GM10248 (cell line): ENCODE measurements at regions not wholly inside any gene's neighbourhood (a gene's known extent, or its start where the extent isn't known, plus 50 kb on each side); places are given as distances from the start of the nearest gene placed in this dataset.

Source experiments
- CTCF ChIA-PET: fragments of 300-600 bp; sonication (Branson Sonifier 250); formaldehyde crosslinking; extraction: SDS; loops from one replicate; lab custom pipeline; 2021; ENCODE audit warnings: antibody characterized with exemption; lab: Yijun Ruan, JAX
- POLR2A ChIA-PET: fragments of 350-650 bp; sonication (Branson Sonifier 250); formaldehyde crosslinking; extraction: SDS; loops from one replicate; lab custom pipeline; 2020; ENCODE audit warnings: antibody characterized with exemption; lab: Yijun Ruan, JAX
- DNase-seq: peaks from one replicate; pipeline ENCODE4 v3.0.0; 2012; ENCODE audit errors: extremely low spot score
- TF ChIP-seq, protein P1 (sequence below): IDR thresholded peaks from 2 replicates; pipeline ENCODE4 v1.5.1; 2012; ENCODE audit warnings: mild to moderate bottlenecking, low read depth; ENCODE audit errors: extremely low read depth, missing control alignments, control extremely low read depth

DNA sequence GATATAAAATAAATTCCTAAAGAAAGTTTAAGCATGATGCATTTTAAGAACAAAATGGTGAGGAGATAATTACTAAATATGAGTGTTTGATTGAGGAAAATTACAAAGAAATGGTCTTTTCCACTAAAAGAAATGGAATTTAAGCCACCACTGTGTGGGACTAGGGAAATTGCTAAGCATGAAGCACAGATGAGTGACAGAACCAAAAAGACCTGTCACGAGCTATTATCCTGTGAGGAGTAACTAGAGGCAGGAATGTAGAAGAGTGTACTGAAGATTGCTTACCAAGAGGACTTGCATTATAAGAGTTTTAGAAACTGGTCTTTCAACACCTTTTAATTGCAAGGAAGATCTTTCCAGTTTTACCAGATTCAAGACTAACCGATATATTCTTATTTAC is 193.6 kb upstream of the PRR16 start:
- ChIA-PET CTCF (interaction anchor here (1.2 to 1.3 kb wide), 2 partner anchors 18 to 35 kb away, joined by 3 read pairs; no protein-coding TSS in a partner anchor), POLR2A (no interaction called here)

GRCh38 chr5:120293796-120294195 is 170.3 kb upstream of the PRR16 start:
- POLR2A ChIA-PET: no interaction called here
- CTCF ChIA-PET: no interaction called here
- no peak for DNase-seq
- TF ChIP-seq, protein P1, sequence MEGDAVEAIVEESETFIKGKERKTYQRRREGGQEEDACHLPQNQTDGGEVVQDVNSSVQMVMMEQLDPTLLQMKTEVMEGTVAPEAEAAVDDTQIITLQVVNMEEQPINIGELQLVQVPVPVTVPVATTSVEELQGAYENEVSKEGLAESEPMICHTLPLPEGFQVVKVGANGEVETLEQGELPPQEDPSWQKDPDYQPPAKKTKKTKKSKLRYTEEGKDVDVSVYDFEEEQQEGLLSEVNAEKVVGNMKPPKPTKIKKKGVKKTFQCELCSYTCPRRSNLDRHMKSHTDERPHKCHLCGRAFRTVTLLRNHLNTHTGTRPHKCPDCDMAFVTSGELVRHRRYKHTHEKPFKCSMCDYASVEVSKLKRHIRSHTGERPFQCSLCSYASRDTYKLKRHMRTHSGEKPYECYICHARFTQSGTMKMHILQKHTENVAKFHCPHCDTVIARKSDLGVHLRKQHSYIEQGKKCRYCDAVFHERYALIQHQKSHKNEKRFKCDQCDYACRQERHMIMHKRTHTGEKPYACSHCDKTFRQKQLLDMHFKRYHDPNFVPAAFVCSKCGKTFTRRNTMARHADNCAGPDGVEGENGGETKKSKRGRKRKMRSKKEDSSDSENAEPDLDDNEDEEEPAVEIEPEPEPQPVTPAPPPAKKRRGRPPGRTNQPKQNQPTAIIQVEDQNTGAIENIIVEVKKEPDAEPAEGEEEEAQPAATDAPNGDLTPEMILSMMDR: no peak

More for the DNA sequence above, 193.6 kb upstream of the PRR16 start:
- TF ChIP-seq, protein P1: no peak
- DNase-seq: no peak

DNA sequence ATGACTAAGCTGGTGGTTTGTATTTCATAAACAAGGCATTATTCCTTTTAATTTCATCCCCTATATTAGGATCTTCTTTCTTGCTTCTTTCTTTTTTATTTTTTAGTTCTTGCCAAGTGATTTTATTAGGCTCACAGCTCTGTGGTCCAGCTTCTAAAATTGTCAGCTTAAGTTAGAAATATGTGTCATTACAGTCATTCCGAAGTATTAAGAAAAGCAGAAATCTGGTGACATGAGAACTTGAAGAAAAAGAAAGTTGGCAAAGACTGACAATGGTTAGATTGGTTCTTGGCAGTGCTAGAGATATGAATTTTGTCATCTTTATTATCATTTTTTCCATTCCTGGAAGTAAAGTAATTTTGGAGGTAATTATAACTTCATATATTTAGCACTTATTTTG is 166.5 kb upstream of the PRR16 start:
- ChIA-PET CTCF (no interaction called here), POLR2A (no interaction called here)
- TF ChIP-seq, protein P1: no peak
- DNase-seq: no peak

GRCh38 chr5:120298981-120299380 is 165.1 kb upstream of the PRR16 start:
- TF ChIP-seq, protein P1: no peak
- CTCF ChIA-PET: no interaction called here

GRCh38 chr5:120304663-120305062 is 159.4 kb upstream of the PRR16 start:
- DNase-seq: no peak
- ChIA-PET CTCF (no interaction called here), POLR2A (no interaction called here)
- TF ChIP-seq, protein P1: no peak

More at GRCh38 chr5:120298981-120299380, 165.1 kb upstream of the PRR16 start:
- DNase-seq: no peak
- POLR2A ChIA-PET: no interaction called here

GRCh38 chr5:120306303-120306702 is 157.8 kb upstream of the PRR16 start:
- CTCF ChIA-PET: no interaction called here
- DNase-seq: no peak
- TF ChIP-seq, protein P1: no peak
- POLR2A ChIA-PET: no interaction called here
